ENCODE measurements at regions not wholly inside any gene's neighbourhood (a gene's known extent, or its start where the extent isn't known, plus 50 kb on each side); places are given as distances from the start of the nearest gene placed in this dataset.

DNA sequence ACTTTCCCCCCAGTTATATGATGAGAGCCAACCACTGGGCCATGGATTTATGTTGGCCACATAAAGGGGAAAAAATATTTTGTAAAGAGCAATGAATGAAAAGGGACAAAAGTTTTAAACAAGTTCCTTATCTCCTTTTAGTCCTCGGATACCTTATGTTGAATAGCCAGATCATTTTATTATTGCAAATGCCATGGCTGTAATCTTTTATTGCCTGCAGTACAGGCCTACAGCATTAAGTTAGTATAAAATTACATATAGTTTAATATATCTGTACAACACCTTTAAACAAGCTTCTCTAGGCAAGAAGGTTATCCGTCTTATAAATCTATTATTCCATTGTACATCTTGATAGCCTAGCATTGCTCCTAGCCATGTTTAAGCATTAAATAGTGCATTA is 93.9 kb upstream of the SLC35B3 start:
- TF ChIP-seq RAD21 (IDR thresholded peaks at IDR 0.05; ENCODE audit: low read depth): no peak
- TF ChIP-seq CREB1 (IDR thresholded peaks at IDR 0.05; ENCODE audit: low read depth): no peak
- TF ChIP-seq, protein P1, sequence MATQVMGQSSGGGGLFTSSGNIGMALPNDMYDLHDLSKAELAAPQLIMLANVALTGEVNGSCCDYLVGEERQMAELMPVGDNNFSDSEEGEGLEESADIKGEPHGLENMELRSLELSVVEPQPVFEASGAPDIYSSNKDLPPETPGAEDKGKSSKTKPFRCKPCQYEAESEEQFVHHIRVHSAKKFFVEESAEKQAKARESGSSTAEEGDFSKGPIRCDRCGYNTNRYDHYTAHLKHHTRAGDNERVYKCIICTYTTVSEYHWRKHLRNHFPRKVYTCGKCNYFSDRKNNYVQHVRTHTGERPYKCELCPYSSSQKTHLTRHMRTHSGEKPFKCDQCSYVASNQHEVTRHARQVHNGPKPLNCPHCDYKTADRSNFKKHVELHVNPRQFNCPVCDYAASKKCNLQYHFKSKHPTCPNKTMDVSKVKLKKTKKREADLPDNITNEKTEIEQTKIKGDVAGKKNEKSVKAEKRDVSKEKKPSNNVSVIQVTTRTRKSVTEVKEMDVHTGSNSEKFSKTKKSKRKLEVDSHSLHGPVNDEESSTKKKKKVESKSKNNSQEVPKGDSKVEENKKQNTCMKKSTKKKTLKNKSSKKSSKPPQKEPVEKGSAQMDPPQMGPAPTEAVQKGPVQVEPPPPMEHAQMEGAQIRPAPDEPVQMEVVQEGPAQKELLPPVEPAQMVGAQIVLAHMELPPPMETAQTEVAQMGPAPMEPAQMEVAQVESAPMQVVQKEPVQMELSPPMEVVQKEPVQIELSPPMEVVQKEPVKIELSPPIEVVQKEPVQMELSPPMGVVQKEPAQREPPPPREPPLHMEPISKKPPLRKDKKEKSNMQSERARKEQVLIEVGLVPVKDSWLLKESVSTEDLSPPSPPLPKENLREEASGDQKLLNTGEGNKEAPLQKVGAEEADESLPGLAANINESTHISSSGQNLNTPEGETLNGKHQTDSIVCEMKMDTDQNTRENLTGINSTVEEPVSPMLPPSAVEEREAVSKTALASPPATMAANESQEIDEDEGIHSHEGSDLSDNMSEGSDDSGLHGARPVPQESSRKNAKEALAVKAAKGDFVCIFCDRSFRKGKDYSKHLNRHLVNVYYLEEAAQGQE (IDR thresholded peaks at IDR 0.05; ENCODE audit: low read depth): no peak
- TF ChIP-seq TAF1 (IDR thresholded peaks at IDR 0.05; ENCODE audit: low read depth): no peak
- TF ChIP-seq ZBTB7A (IDR thresholded peaks at IDR 0.05; ENCODE audit: low read depth): no peak
- TF ChIP-seq NFIC (IDR thresholded peaks at IDR 0.05): no peak
- TF ChIP-seq EP300 (IDR thresholded peaks at IDR 0.05; ENCODE audit: borderline replicate concordance): no peak

DNA sequence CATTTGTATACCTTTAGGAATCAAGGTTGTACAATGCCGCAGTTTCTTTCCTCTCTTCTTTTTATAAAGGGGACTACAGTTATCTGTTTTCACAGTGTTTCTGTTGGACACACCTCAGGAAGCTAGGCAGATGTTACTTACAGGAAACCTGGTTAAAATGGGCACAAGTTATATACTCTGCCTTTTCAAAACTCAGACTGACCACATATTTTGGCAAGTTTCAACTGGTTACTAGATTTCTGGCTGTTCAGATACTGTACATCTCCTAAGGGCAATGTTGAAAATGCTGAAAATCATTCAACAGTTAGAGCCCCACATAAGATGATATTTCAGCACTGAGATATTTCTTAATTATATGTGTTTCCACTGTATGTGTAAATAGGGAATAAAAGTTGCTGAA is 92.5 kb upstream of the SLC35B3 start:
- TF ChIP-seq EP300 (IDR thresholded peaks at IDR 0.05; ENCODE audit: borderline replicate concordance): no peak
- TF ChIP-seq NFIC (IDR thresholded peaks at IDR 0.05): no peak
- no peak for TF ChIP-seq CEBPB (IDR thresholded peaks at IDR 0.05)
- no peak for TF ChIP-seq USF1 (IDR thresholded peaks at IDR 0.05)
- no peak for TF ChIP-seq TCF12 (IDR thresholded peaks at IDR 0.05; ENCODE audit: low read depth)
- TF ChIP-seq ZBTB7A (IDR thresholded peaks at IDR 0.05; ENCODE audit: low read depth): no peak
- TF ChIP-seq, protein P1 (IDR thresholded peaks at IDR 0.05; ENCODE audit: low read depth): no peak
- TF ChIP-seq CREB1 (IDR thresholded peaks at IDR 0.05; ENCODE audit: low read depth): no peak
- TF ChIP-seq, protein P2, sequence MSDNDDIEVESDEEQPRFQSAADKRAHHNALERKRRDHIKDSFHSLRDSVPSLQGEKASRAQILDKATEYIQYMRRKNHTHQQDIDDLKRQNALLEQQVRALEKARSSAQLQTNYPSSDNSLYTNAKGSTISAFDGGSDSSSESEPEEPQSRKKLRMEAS (IDR thresholded peaks at IDR 0.05): no peak
- TF ChIP-seq FOXM1 (IDR thresholded peaks at IDR 0.05; ENCODE audit: borderline replicate concordance, low read depth): no peak
- no peak for TF ChIP-seq YY1 (IDR thresholded peaks at IDR 0.05; ENCODE audit: low read depth)
- no peak for TF ChIP-seq TAF1 (IDR thresholded peaks at IDR 0.05; ENCODE audit: low read depth)
- TF ChIP-seq EGR1 (IDR thresholded peaks at IDR 0.05): no peak
- no peak for TF ChIP-seq TEAD4 (IDR thresholded peaks at IDR 0.05)
- no peak for TF ChIP-seq RAD21 (IDR thresholded peaks at IDR 0.05; ENCODE audit: low read depth)

DNA sequence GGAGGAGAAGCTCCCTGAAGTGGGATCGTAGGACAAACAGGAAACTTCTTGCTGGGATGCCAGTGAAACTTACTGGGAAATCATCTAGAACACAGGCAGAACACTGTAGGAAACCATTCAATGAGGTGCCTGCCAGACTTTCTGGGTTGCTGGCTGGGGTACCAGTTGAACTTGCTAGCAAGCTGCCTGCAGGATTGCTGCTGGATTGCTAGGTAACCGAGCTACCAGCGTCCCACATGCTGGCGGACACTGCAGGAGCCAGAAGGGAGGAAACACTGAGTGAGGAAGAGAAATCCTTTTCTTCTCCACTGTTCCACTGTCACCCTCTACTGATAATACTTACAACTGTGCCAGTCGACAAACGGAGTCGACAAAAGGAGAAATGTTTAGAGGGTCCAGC is 91.3 kb upstream of the SLC35B3 start:
- no peak for TF ChIP-seq ZBTB7A (IDR thresholded peaks at IDR 0.05; ENCODE audit: low read depth)
- no peak for TF ChIP-seq TEAD4 (IDR thresholded peaks at IDR 0.05)
- TF ChIP-seq TCF12 (IDR thresholded peaks at IDR 0.05; ENCODE audit: low read depth): no peak
- TF ChIP-seq YY1 (IDR thresholded peaks at IDR 0.05; ENCODE audit: low read depth): no peak

DNA sequence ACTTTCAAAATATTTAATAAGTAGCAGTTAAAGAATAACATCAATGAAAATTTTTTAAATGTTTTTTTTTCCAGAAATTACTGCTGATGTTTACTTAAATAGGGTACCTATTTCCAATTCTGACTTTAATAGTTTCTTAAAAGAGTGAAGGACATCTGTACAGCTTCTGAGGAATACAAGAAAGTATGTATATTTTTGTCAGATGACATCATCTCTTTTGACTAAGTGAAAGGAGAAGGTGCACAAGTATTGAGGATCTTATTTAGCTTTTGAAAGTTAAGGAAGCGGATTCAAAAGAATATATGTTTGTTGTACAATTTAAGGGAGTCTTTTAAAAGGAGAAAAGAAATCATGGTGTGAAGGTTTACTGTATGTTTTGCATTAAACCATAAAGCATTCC is 90.0 kb upstream of the SLC35B3 start:
- TF ChIP-seq CREB1 (IDR thresholded peaks at IDR 0.05; ENCODE audit: low read depth) (no peak), FOXM1 (IDR thresholded peaks at IDR 0.05; ENCODE audit: borderline replicate concordance, low read depth) (no peak), YY1 (IDR thresholded peaks at IDR 0.05; ENCODE audit: low read depth) (no peak), TCF12 (IDR thresholded peaks at IDR 0.05; ENCODE audit: low read depth) (no peak), TEAD4 (IDR thresholded peaks at IDR 0.05) (no peak), USF1 (IDR thresholded peaks at IDR 0.05) (no peak), EGR1 (IDR thresholded peaks at IDR 0.05) (no peak), EP300 (IDR thresholded peaks at IDR 0.05; ENCODE audit: borderline replicate concordance) (no peak)
- TF ChIP-seq, protein P2 (IDR thresholded peaks at IDR 0.05): no peak
- TF ChIP-seq, protein P1 (IDR thresholded peaks at IDR 0.05; ENCODE audit: low read depth): no peak

DNA sequence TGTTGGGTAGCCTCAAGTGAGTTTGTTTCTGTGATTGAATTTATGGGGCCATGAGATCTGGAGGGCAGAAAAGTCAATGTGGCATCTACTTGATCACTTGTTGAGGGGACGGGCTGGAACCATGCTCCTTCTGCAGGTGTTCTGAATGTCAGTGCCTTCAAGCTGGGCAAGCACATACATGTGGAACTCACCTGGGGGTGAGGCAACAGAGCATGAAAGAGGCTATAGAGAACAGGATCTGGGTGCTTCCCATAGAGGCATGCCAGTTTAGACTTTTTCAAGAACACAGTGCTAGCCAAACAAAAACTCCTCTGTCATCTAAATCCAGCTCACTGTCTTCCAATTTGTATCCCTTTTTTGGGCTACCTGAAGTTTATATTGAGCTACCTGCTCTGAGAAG is 77.8 kb upstream of the SLC35B3 start:
- TF ChIP-seq, protein P2 (IDR thresholded peaks at IDR 0.05): no peak
- TF ChIP-seq EGR1 (IDR thresholded peaks at IDR 0.05): no peak
- no peak for TF ChIP-seq ZBTB7A (IDR thresholded peaks at IDR 0.05; ENCODE audit: low read depth)
- no peak for TF ChIP-seq TEAD4 (IDR thresholded peaks at IDR 0.05)
- TF ChIP-seq, protein P1 (IDR thresholded peaks at IDR 0.05; ENCODE audit: low read depth): no peak
- no peak for TF ChIP-seq CEBPB (IDR thresholded peaks at IDR 0.05)
- no peak for TF ChIP-seq CREB1 (IDR thresholded peaks at IDR 0.05; ENCODE audit: low read depth)
- no peak for TF ChIP-seq NFIC (IDR thresholded peaks at IDR 0.05)
- no peak for TF ChIP-seq TAF1 (IDR thresholded peaks at IDR 0.05; ENCODE audit: low read depth)
- no peak for TF ChIP-seq TCF12 (IDR thresholded peaks at IDR 0.05; ENCODE audit: low read depth)

Data from Ishikawa (cell line).